Left lung (tissue), 4 donors: ENCODE measurements at regions not wholly inside any gene's neighbourhood (a gene's known extent, or its start where the extent isn't known, plus 50 kb on each side); places are given as distances from the start of the nearest gene placed in this dataset.
"Not testable (repeated sequence)": the region's sequence is repeated elsewhere in the genome, so short reads cannot be mapped to it uniquely, and the experiment has no call there.

Source experiments
- ATAC-seq: fragments of 200-7000 bp; cut with Tn5 transposase; one replicate; pipeline ENCODE4 v1.9.1; 2020; ENCODE audit warnings: moderate library complexity
- DNase-seq, 4 donors: peaks; one replicate each; pipeline ENCODE4 v3.0.0-alpha.2; 2013 to 2020
- H3K27ac ChIP-seq, 2 donors: fragments of 200-600 bp; sonication (generic) in 1 of 2; one replicate each; pipeline versions ENCODE4 v1.5.0 to v1.8.0; 2020 to 2021
- H3K27me3 ChIP-seq, 2 donors: fragments of 200-600 bp; sonication (generic) in 1 of 2; one replicate each; pipeline versions ENCODE4 v1.5.0 to v1.8.0; 2020 to 2021
- H3K36me3 ChIP-seq, 2 donors: fragments of 200-600 bp; sonication (generic) in 1 of 2; one replicate each; pipeline versions ENCODE4 v1.5.0 to v1.8.0; 2020 to 2021
- H3K4me1 ChIP-seq, 2 donors: fragments of 200-600 bp; one replicate each; pipeline ENCODE4 v1.8.0; 2021
- H3K4me3 ChIP-seq, 2 donors: fragments of 200-600 bp; sonication (generic) in 1 of 2; one replicate each; pipeline versions ENCODE4 v1.5.0 to v1.8.0; 2020 to 2021; ENCODE audit warnings: mild to moderate bottlenecking in 1 of 2
- H3K9me3 ChIP-seq, 2 donors: fragments of 200-600 bp; sonication (generic) in 1 of 2; one replicate each; pipeline versions ENCODE4 v1.5.0 to v1.8.0; 2020 to 2021
- CTCF ChIP-seq, 2 donors: fragments of 200-600 bp; sonication (generic) in 1 of 2; IDR thresholded peaks; one replicate each; pipeline versions ENCODE4 v1.5.0 to v1.8.0; 2021; ENCODE audit warnings: antibody characterized with exemption in 2 of 2
- intact Hi-C, 2 donors: fragments of 100-400 bp; cut with DNase I; formaldehyde crosslinking; loops; one replicate each; pipeline versions ENCODE4 v1.11.2 to v1.14.2; 2022
- donor health status: DM: no; HTN: yes; CAD: no.
- donor health status: DM: no; HTN: no; CAD: no.

GRCh38 chr2:183782436-183782835 is 658.2 kb downstream of the NUP35 start:
- no peak for DNase-seq
- Histone ChIP-seq H3K9me3 (peaks cover 0 to 16% of the 10 kb centered on the region in 2 donors), H3K4me1 (no peaks in the 10 kb centered on the region), H3K27ac (no peak overlapping the region), H3K27me3 (no peaks in the 10 kb centered on the region), H3K36me3 (no peaks in the 10 kb centered on the region), H3K4me3 (no peak overlapping the region)
- intact Hi-C loops = no loop called here
- no peak for TF ChIP-seq CTCF (IDR thresholded peaks at IDR 0.05)
- no peak for ATAC-seq

DNA sequence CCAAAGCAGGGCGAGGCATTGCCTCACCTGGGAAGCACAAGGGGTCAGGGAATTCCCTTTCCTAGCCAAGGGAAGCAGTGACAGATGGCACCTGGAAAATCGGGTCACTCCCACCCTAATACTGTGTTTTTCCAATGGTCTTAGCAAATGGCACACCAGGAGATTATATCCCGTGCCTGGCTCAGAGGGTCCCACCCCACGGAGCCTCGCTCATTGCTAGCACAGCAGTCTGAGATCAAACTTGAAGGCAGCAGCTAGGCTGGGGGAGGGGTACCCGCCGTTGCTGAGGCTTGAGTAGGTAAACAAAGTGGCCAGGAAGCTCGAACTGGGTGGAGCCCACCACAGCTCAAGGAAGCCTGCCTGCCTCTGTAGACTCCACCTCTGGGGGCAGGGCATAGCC is 664.6 kb downstream of the NUP35 start:
- H3K36me3 ChIP-seq, H3K27me3 ChIP-seq, ATAC-seq, DNase-seq, H3K4me1 ChIP-seq, intact Hi-C loops, H3K4me3 ChIP-seq, H3K27ac ChIP-seq: not testable (repeated sequence)
- peaks cover 0 to 41% of the 10 kb centered on the region in 2 donors for H3K9me3 ChIP-seq

DNA sequence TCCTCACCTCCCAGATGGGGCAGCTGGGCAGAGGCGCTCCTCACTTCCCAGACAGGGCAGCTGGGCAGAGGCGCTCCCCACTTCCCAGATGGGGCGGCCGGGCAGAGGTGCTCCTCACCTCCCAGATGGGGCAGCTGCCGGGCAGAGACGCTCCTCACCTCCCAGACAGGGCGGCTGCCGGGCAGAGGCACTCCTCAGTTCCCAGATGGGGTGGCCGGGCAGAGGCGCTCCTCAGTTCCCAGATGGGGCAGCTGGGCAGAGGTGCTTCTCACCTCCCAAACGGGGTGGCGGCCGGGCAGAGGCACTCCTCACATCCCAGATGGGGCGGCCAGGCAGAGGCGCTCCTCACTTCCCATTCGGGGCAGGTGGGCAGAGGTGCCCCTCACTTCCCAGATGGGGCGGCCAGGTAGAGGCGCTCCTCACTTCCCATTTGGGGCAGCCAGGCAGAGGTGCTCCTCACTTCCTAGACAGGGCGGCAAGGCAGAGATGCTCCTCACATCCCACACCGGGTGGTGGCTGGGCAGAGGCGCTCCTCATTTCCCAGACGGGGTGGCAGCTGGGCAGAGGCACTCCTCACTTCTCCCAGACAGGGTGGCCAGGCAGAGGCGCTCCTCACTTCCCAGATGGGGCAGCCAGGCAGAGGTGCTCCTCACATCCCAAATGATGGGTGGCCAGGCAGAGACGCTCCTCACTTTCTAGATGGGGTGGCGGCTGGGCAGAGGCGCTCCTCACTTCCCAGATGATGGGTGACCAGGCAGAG is 668.1 kb downstream of the NUP35 start:
- H3K4me1 ChIP-seq, H3K4me3 ChIP-seq, H3K27me3 ChIP-seq, intact Hi-C loops, H3K27ac ChIP-seq, ATAC-seq, H3K36me3 ChIP-seq: not testable (repeated sequence)
- peaks cover 0 to 45% of the 10 kb centered on the region in 2 donors for H3K9me3 ChIP-seq
- DNase-seq = peak in 1 of 4 donors; percentile 61

GRCh38 chr2:183798535-183798934 is 674.3 kb downstream of the NUP35 start:
- ATAC-seq (no peak), DNase-seq (no peak)
- no peaks in the 10 kb centered on the region for H3K4me1 ChIP-seq
- H3K36me3 ChIP-seq = no peaks in the 10 kb centered on the region
- no peaks in the 10 kb centered on the region for H3K27me3 ChIP-seq
- no peak for TF ChIP-seq CTCF (IDR thresholded peaks at IDR 0.05)
- H3K27ac ChIP-seq = no peak overlapping the region
- intact Hi-C loops = no loop called here
- H3K4me3 ChIP-seq = no peak overlapping the region
- peaks cover 0 to 26% of the 10 kb centered on the region in 2 donors for H3K9me3 ChIP-seq

- Histone ChIP-seq H3K9me3 (peaks cover 0 to 35% of the 10 kb centered on the region in 2 donors), H3K36me3 (no peaks in the 10 kb centered on the region), H3K27me3 (no peaks in the 10 kb centered on the region), H3K27ac (no peak overlapping the region), H3K4me1 (no peaks in the 10 kb centered on the region), H3K4me3 (no peak overlapping the region)
- intact Hi-C loops = no loop called here
- no peak for DNase-seq
- no peak for ATAC-seq
- no peak for TF ChIP-seq CTCF (IDR thresholded peaks at IDR 0.05)
Observed at GRCh38 chr2:183799761-183800160, 675.5 kb downstream of the NUP35 start.

GRCh38 chr2:183803596-183803995 is 679.4 kb downstream of the NUP35 start:
- intact Hi-C loops = no loop called here
- no peak for TF ChIP-seq CTCF (IDR thresholded peaks at IDR 0.05)
- Histone ChIP-seq H3K4me3 (no peak overlapping the region), H3K9me3 (peaks cover 0 to 32% of the 10 kb centered on the region in 2 donors), H3K27ac (no peak overlapping the region), H3K4me1 (no peaks in the 10 kb centered on the region), H3K36me3 (no peaks in the 10 kb centered on the region), H3K27me3 (no peaks in the 10 kb centered on the region)
- DNase-seq = no peak
- ATAC-seq = no peak
